Ovary (tissue), 7 donors: ENCODE measurements at regions not wholly inside any gene's neighbourhood (a gene's known extent, or its start where the extent isn't known, plus 50 kb on each side); places are given as distances from the start of the nearest gene placed in this dataset.

Experiments
- DNase-seq, 5 donors: peaks; one replicate each; pipeline ENCODE4 v3.0.0-alpha.2; 2019 to 2020
- H3K27ac ChIP-seq, 2 donors: fragments of 200-600 bp; one replicate each; pipeline versions ENCODE4 v1.5.1 to v1.8.0; 2019 to 2022
- H3K27me3 ChIP-seq: fragments of 200-600 bp; one replicate; pipeline ENCODE4 v1.8.0; 2022
- H3K36me3 ChIP-seq: fragments of 200-600 bp; sonication (generic); one replicate; pipeline ENCODE4 v1.5.1; 2019
- H3K4me1 ChIP-seq: one replicate; pipeline ENCODE4 v1.8.1; 2013; ENCODE audit warnings: mild to moderate bottlenecking, moderate library complexity; ENCODE audit not compliant: insufficient read depth
- H3K4me3 ChIP-seq: fragments of 200-600 bp; sonication (generic); one replicate; pipeline ENCODE4 v1.5.1; 2017
- H3K9me3 ChIP-seq, 2 donors: fragments of 200-600 bp in 1 of 2; sonication (generic) in 1 of 2; one replicate each; pipeline versions ENCODE4 v1.5.1 to v1.8.1; 2013 to 2019; ENCODE audit warnings: mild to moderate bottlenecking in 1 of 2, moderate library complexity in 1 of 2
- EP300 ChIP-seq: sonication (generic); formaldehyde crosslinking; IDR thresholded peaks from one replicate; pipeline ENCODE4 v1.6.1; 2017; ENCODE audit warnings: antibody characterized with exemption
- POLR2A ChIP-seq: fragments of 450-650 bp; IDR thresholded peaks from one replicate; pipeline ENCODE4 v1.6.1; 2017; ENCODE audit warnings: antibody characterized with exemption, mild to moderate bottlenecking, moderate library complexity
- WGBS, 3 donors: extraction: QIAGEN DNeasy Blood & Tissue Kit in 1 of 3; methylation state at CpG; one replicate each; pipeline versions ENCODE4 v1.1.5 to v1.1.7; 2013 to 2017; 5-methylcytosine and 5-hydroxymethylcytosine counted together
- intact Hi-C, 4 donors: fragments of 100-400 bp; cut with DNase I; formaldehyde crosslinking; loops; one replicate each; pipeline versions ENCODE4 v1.11.0 to v1.15.1; 2022 to 2023
- TF ChIP-seq, protein P1 (sequence below), 3 donors: fragments of 450-650 bp in 2 of 3; fragments of 200-600 bp in 1 of 3; IDR thresholded peaks; one replicate each; pipeline versions ENCODE4 v1.5.1 to v1.8.0; 2016 to 2022; ENCODE audit warnings: antibody characterized with exemption in 3 of 3, mild to moderate bottlenecking in 1 of 3
- donor health status: DM: no; HTN: no; CAD: no; lungs with moderate emphysema.
- donor health status: DM: no; HTN: no; CAD: no.
- donor health status: Bipolar disorder and iron deficiency.
- donor health status: DM: no; HTN: no; CAD: no.
- donor health status: DM: yes; HTN: yes; CAD: no.

DNA sequence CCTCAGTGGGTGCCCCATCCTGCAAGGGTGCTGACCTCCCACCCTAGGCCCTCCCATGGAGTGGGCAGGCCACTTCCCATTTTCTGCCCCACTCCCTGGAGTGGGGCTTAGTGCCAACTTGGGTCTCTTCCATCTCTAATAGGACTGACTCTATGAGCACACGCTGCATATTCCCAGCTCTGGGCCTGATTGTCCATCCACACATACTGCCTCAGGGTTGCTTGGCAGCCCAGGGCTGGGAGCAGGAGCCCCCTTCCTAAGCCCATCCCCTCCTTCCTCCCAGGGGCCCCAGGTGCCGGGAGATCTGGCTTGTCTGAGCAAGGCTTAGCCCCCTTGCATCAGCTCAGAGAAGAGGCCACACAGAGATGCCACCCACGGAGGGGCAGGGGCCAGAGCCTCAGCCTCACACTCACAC, 55.1 kb downstream of the PJA1 start:
- no peaks in the 10 kb centered on the region for H3K4me1 ChIP-seq
- 47 to 55% (median 49%) methylated on average over 3 of the region's 3 CpGs for WGBS, 3 donors
- H3K27me3 ChIP-seq, result no peaks in the 10 kb centered on the region
- no peaks in the 10 kb centered on the region for H3K9me3 ChIP-seq
- TF ChIP-seq, protein P1, sequence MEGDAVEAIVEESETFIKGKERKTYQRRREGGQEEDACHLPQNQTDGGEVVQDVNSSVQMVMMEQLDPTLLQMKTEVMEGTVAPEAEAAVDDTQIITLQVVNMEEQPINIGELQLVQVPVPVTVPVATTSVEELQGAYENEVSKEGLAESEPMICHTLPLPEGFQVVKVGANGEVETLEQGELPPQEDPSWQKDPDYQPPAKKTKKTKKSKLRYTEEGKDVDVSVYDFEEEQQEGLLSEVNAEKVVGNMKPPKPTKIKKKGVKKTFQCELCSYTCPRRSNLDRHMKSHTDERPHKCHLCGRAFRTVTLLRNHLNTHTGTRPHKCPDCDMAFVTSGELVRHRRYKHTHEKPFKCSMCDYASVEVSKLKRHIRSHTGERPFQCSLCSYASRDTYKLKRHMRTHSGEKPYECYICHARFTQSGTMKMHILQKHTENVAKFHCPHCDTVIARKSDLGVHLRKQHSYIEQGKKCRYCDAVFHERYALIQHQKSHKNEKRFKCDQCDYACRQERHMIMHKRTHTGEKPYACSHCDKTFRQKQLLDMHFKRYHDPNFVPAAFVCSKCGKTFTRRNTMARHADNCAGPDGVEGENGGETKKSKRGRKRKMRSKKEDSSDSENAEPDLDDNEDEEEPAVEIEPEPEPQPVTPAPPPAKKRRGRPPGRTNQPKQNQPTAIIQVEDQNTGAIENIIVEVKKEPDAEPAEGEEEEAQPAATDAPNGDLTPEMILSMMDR (IDR thresholded peaks at IDR 0.05), result no peak
- TF ChIP-seq EP300 (no peak), POLR2A (no peak)
- H3K4me3 ChIP-seq, result no peak overlapping the region
- no peak for DNase-seq
- intact Hi-C loops, result no loop called here
- no peaks in the 10 kb centered on the region for H3K36me3 ChIP-seq
- no peak overlapping the region for H3K27ac ChIP-seq

DNA sequence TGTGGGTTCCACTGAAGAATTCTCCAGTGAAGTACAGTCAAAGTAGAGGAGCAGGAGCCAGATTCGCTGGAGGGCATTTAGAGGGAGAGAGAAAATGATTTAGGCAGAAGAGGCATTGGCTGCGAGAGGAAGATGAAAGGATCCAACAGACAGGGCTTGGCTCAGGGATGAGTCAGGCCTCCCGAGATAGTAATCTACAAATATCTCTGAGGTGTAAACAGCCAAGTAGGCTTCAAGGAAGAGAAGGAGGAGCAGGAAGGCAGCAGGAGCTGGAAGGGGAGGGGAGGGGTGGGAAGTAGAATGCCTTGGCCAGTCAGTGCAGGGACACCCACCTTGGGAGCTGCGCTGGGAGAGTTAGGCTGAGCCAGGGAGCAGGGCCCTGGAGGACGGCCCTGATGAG, 55.5 kb downstream of the PJA1 start:
- Histone ChIP-seq H3K27ac (no peak overlapping the region), H3K9me3 (no peaks in the 10 kb centered on the region), H3K36me3 (no peaks in the 10 kb centered on the region), H3K27me3 (no peaks in the 10 kb centered on the region), H3K4me3 (no peak overlapping the region), H3K4me1 (no peaks in the 10 kb centered on the region)
- no peak for TF ChIP-seq EP300
- TF ChIP-seq, protein P1 (IDR thresholded peaks at IDR 0.05), result no peak
- TF ChIP-seq POLR2A, result no peak
- intact Hi-C loops, result loop anchor here in 1 of 4 donors (10.0 kb wide), 1 partner anchor 55 kb away; the partner anchor contains the start of gene PJA1
- no peak for DNase-seq
- WGBS, 3 donors, result 48 to 59% (median 59%) methylated on average over 5 of the region's 5 CpGs

DNA sequence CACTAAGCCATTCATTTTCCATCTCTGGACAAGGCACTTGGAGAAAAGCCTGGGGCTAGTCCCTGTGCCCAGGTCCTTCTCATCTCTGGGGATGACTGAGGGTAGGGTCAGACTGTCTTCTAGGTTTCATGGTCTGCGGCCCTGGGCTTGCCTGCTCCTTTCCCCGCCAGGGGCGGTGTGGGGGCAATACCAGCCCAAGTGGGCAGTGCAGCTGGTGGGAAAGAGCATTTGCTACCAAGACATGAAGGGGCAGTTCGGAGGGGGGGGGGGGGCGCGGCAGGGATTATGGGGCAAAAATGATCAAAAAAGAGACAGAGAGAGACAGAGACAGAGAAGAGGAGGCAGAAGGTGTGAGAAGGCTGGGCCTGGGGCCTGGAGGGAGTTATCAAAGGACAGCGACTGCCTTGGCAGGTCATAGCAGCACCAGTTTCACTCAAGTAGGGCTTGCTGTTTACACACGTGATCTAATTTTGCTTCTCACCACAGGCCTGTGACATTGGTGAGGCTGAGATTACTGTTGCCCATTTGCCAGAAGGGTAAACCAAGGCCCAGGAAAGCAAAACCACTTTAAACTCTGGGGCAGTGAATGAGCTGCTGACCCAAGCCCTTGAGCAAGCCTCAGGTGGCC, 56.1 kb downstream of the PJA1 start:
- H3K36me3 ChIP-seq, result no peaks in the 10 kb centered on the region
- H3K27me3 ChIP-seq, result no peaks in the 10 kb centered on the region
- H3K9me3 ChIP-seq, result no peaks in the 10 kb centered on the region
- TF ChIP-seq POLR2A (no peak), EP300 (no peak)
- TF ChIP-seq, protein P1 (IDR thresholded peaks at IDR 0.05), result no peak
- no peak for DNase-seq
- H3K27ac ChIP-seq, result no peak overlapping the region
- intact Hi-C loops, result loop anchor here in 1 of 4 donors (10.0 kb wide), 1 partner anchor 56 kb away; the partner anchor contains the start of gene PJA1
- WGBS, 3 donors, result 85% methylated on average over 8 of the region's 8 CpGs
- H3K4me3 ChIP-seq, result no peak overlapping the region
- no peaks in the 10 kb centered on the region for H3K4me1 ChIP-seq

DNA sequence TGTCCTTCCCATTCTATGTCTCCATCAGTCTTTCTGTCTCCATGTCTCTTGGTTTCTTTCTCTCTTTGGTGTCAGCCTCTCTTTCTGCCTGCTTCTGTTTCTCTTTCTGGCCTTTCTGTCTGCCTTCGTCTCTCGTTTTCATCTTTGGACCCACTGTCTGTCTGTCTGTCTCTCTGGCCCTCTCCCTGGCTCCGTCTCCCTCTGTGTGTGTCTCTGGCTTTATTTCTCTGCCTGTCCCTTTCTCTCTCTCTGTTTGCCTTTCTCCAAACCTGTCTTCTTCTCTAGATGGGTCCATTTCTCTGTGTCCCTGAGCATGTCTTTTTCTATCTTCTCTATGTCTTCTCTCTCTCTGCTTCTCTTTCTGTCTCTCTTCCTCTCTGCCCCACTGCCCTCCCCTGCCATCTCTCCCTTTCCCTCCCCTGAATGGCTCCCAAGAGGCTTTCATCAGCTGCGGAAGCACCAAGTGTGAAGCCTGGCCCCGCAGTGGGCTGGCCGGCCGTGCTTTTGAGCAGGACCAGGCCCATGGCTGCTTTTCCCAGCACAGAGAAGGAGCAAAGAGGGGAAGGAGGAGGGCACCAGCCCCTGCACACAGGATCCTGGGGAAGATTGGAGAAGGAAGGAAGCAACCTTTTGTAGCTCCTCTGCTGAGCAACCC, 57.4 kb downstream of the PJA1 start:
- intact Hi-C loops, result loop anchor here in 1 of 4 donors (10.0 kb wide), 1 partner anchor 57 kb away; the partner anchor contains the start of gene PJA1
- no peak overlapping the region for H3K4me3 ChIP-seq
- no peaks in the 10 kb centered on the region for H3K9me3 ChIP-seq
- WGBS, 3 donors, result 55 to 66% (median 57%) methylated on average over 7 of the region's 7 CpGs
- H3K27ac ChIP-seq, result peak overlapping the region in 1 of 2 donors; percentile 34
- no peaks in the 10 kb centered on the region for H3K36me3 ChIP-seq
- no peak for DNase-seq
- H3K4me1 ChIP-seq, result no peaks in the 10 kb centered on the region
- no peaks in the 10 kb centered on the region for H3K27me3 ChIP-seq
- no peak for TF ChIP-seq EP300
- TF ChIP-seq POLR2A, result no peak
- TF ChIP-seq, protein P1 (IDR thresholded peaks at IDR 0.05), result no peak
